D721Med (cell line): ENCODE measurements at regions not wholly inside any gene's neighbourhood (a gene's known extent, or its start where the extent isn't known, plus 50 kb on each side); places are given as distances from the start of the nearest gene placed in this dataset.
A peak's percentile ranks its signal among the peaks of the same experiment; 100 is the strongest.

ENCODE experiments used
- DNase-seq: peaks from one replicate; pipeline ENCODE4 v3.0.0; 2011; ENCODE audit warnings: low spot score; ENCODE audit not compliant: insufficient read length
- FAIRE-seq: peaks from 2 replicates; lab custom pipeline; 2011; peaks lifted over from hg19 to GRCh38; lab: Jason Lieb, UNC
- CTCF ChIP-seq: IDR thresholded peaks from 2 replicates; pipeline ENCODE4 v1.5.1; 2012; ENCODE audit warnings: mild to moderate bottlenecking, control low read depth; ENCODE audit not compliant: insufficient read depth; ENCODE audit errors: missing control alignments

GRCh38 chr4:171464499-171464898 is 348.7 kb upstream of the GALNTL6 start:
- TF ChIP-seq CTCF: no peak

DNA sequence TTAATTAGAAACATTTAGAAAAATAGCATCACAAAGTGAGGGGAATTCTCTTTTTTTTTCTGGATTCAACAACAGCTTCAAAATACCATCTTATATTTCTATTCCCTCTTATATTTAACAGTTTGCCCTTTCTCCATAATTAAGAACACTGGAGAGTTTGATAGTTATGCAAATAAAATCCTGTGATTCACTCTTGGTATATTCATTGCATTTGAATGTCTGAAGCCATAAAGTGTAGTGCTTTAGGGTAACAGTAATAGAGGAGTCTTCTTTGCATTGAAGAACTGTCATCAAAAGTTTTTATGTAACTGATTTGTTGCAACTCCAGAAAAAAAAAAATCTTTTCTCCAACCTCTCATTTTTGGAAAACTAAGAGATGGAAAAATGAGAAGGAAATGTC is 352.0 kb upstream of the GALNTL6 start:
- no peak for DNase-seq
- TF ChIP-seq CTCF: no peak
- no peak for FAIRE-seq

More at GRCh38 chr4:171464499-171464898, 348.7 kb upstream of the GALNTL6 start:
- FAIRE-seq (no peak), DNase-seq (no peak)

- FAIRE-seq (no peak), DNase-seq (no peak)
- TF ChIP-seq CTCF: no peak
These were observed 364.2 kb upstream of the GALNTL6 start for GRCh38 chr4:171448919-171449481.

- FAIRE-seq (no peak), DNase-seq (no peak)
These were observed 364.8 kb upstream of the GALNTL6 start for GRCh38 chr4:171448358-171448757.

DNA sequence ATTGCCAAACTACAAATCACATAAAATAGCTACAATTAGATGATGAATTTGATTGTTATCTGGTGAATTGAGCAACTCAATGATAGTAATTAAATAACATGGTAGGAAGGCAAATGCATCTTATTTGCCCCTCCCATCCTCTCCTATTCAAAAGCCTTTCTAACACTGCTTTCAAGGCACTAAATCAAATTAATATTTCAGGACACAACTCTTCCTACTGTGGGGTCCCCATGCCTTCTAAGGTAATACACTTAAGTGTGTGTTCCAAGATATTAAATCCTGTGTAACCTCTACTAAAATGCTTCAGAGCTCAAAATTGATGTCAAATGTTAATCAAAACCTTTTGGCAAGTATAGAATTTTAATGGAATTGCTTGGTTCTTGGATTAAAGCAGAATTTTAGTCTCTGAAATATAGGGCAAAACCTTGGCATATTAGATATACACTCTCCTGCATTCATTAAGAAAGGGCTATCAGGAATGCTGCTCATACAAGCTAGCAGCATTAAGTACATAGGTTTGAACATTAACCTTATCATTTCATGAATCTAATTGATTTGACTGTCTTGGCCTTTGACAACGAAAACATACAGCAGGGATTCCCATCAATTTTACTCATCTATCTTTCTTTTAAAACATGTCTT is 371.8 kb upstream of the GALNTL6 start:
- no peak for TF ChIP-seq CTCF
- FAIRE-seq: peak; percentile 29
- no peak for DNase-seq

More at GRCh38 chr4:171448358-171448757, 364.8 kb upstream of the GALNTL6 start:
- TF ChIP-seq CTCF: no peak

GRCh38 chr4:171433674-171434073 is 379.5 kb upstream of the GALNTL6 start:
- TF ChIP-seq CTCF: no peak
- no peak for DNase-seq
- no peak for FAIRE-seq

- no peak for FAIRE-seq
- no peak for TF ChIP-seq CTCF
- DNase-seq: no peak
These were observed 380.7 kb upstream of the GALNTL6 start for GRCh38 chr4:171432536-171432935.
